Mesothelial cell of epicardium (in vitro differentiated cells): ENCODE measurements at regions not wholly inside any gene's neighbourhood (a gene's known extent, or its start where the extent isn't known, plus 50 kb on each side); places are given as distances from the start of the nearest gene placed in this dataset.

Experiments
- DNase-seq, 2 experiments: peaks; one replicate each; pipeline ENCODE4 v3.0.0; 2021; ENCODE audit warnings: low spot score in 2 of 2; ENCODE audit not compliant: unreplicated experiment in 2 of 2
- H3K27ac Mint-ChIP-seq: 2 replicates; pipeline ENCODE4 v1.8.0; 2021; ENCODE audit warnings: mixed read lengths
- H3K27me3 Mint-ChIP-seq: 2 replicates; pipeline ENCODE4 v1.8.0; 2021; ENCODE audit warnings: low read depth, mixed read lengths
- H3K36me3 Mint-ChIP-seq: 2 replicates; pipeline ENCODE4 v1.8.0; 2021; ENCODE audit warnings: mixed read lengths
- H3K4me1 Mint-ChIP-seq: 2 replicates; pipeline ENCODE4 v1.8.0; 2021; ENCODE audit warnings: mixed read lengths
- H3K4me3 Mint-ChIP-seq: 2 replicates; pipeline ENCODE4 v1.8.0; 2021; ENCODE audit warnings: mild to moderate bottlenecking, moderate library complexity, mixed read lengths
- H3K9me3 Mint-ChIP-seq: 2 replicates; pipeline ENCODE4 v1.8.0; 2021; ENCODE audit warnings: mixed read lengths
- TF ChIP-seq, protein P1 (sequence below): fragments of 200-600 bp; sonication (generic); IDR thresholded peaks from one replicate; pipeline ENCODE4 v1.5.0; 2021; ENCODE audit warnings: antibody characterized with exemption; ENCODE audit not compliant: unreplicated experiment

- Mint-ChIP-seq H3K4me3 (no peak overlapping the region), H3K27ac (no peak overlapping the region), H3K27me3 (peaks cover 73% of the 10 kb centered on the region), H3K4me1 (no peaks in the 10 kb centered on the region), H3K36me3 (no peaks in the 10 kb centered on the region), H3K9me3 (no peaks in the 10 kb centered on the region)
- no peak for DNase-seq
- TF ChIP-seq, protein P1, sequence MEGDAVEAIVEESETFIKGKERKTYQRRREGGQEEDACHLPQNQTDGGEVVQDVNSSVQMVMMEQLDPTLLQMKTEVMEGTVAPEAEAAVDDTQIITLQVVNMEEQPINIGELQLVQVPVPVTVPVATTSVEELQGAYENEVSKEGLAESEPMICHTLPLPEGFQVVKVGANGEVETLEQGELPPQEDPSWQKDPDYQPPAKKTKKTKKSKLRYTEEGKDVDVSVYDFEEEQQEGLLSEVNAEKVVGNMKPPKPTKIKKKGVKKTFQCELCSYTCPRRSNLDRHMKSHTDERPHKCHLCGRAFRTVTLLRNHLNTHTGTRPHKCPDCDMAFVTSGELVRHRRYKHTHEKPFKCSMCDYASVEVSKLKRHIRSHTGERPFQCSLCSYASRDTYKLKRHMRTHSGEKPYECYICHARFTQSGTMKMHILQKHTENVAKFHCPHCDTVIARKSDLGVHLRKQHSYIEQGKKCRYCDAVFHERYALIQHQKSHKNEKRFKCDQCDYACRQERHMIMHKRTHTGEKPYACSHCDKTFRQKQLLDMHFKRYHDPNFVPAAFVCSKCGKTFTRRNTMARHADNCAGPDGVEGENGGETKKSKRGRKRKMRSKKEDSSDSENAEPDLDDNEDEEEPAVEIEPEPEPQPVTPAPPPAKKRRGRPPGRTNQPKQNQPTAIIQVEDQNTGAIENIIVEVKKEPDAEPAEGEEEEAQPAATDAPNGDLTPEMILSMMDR, result no peak
Measured at GRCh38 chr1:181187337-181188126, 99.0 kb downstream of the IER5 start.

DNA sequence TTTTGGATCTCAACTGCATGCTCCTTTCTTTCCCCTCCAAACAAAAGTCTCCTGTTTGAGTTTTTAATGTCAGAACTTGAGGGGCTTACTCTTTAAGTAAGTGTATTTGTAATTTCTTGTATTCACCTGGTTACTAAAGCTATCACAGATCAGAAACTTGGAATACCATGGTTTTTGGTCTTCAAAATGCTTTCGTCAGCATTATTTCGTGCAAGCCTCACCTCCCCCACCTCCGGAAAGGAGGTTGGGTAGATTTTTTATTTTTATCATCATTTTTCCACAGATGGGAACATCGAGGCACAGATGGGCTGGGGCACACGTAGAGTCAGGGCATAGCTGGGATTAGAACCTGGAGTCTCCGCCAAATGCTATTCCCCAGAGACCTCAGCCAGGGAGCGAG is 100.7 kb downstream of the IER5 start:
- Mint-ChIP-seq H3K9me3 (peaks cover 3% of the 10 kb centered on the region), H3K36me3 (no peaks in the 10 kb centered on the region), H3K27ac (no peak overlapping the region), H3K4me1 (no peaks in the 10 kb centered on the region), H3K27me3 (peaks cover 73% of the 10 kb centered on the region), H3K4me3 (no peak overlapping the region)
- TF ChIP-seq, protein P1, result no peak
- DNase-seq, result no peak

DNA sequence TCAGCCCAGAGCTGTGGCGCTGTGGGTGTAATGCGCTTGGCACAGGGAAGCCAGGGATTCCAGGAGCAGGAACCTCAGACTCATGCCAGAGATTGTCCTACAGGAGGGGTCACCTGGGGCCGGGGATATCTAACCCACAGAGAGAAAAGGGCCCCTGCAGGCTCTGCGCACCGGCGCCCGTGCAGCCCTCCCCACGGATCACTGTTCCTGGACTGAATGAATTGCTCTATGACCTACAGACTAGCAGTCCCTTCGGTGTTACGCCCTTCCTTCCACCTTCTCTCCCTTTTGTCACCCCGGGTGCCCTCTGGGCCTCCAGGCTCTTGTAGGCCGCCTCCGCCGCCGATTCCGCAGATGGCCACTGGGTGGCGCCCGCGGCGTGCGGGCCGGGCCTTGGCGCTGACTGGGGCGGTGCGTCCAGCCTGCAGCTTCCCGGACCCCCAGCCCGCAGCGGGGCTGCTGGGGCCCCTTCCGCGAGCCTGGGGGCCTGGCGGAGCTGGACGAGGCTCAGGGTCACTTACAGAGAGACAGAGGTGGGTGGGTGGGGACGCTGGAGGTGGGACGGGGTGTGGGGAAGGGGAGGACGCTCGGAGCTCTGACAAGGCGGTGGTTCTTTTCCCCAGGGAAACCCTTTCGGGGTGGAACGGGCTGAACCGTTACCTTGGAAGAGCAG is 101.3 kb downstream of the IER5 start:
- Mint-ChIP-seq H3K27me3 (peaks cover 69% of the 10 kb centered on the region), H3K9me3 (peaks cover 3% of the 10 kb centered on the region), H3K4me3 (peak overlapping the region; percentile 45), H3K4me1 (no peaks in the 10 kb centered on the region), H3K27ac (no peak overlapping the region), H3K36me3 (no peaks in the 10 kb centered on the region)
- peak; percentile 50 to 91 for DNase-seq
- TF ChIP-seq, protein P1, result peak; percentile 98

DNA sequence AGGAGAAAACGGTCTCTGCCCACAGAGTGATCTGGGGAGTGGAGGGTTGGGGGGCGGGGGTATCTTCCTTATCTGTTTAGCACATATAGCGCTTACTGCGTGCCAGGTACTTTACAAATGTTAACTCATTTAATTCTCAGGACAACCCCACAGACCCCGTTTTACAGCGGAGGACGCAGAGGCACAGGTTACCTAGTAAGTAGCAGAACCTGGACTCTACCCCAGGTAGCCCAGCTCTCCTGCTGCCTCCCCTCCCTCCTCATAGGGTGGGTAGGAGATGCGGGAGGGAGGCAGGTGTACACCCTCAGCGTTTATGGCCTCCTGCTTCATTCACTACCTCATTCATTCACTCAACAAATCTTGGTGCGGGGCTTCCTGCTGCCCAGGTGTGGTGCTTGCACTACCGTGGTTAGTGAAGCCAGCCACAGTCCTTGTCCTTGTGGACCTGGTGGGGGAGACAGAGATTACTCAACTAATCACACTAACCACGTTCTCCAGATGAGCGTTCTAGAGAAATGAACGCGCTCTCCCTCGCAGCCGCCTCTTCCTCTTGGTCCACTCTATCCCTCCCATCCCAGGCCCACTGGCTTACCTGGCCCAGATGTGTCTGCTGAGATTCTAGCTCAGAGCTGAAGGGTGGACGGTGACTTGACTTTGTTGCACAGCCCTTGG is 102.0 kb downstream of the IER5 start:
- DNase-seq, result no peak
- H3K27me3 Mint-ChIP-seq, result peaks cover 66% of the 10 kb centered on the region
- H3K27ac Mint-ChIP-seq, result no peak overlapping the region
- H3K36me3 Mint-ChIP-seq, result no peaks in the 10 kb centered on the region
- TF ChIP-seq, protein P1, result no peak
- H3K9me3 Mint-ChIP-seq, result peaks cover 3% of the 10 kb centered on the region
- H3K4me3 Mint-ChIP-seq, result peak overlapping the region; percentile 45
- H3K4me1 Mint-ChIP-seq, result no peaks in the 10 kb centered on the region

GRCh38 chr1:181191494-181192040 is 103.1 kb downstream of the IER5 start:
- TF ChIP-seq, protein P1, result no peak
- Mint-ChIP-seq H3K4me1 (no peaks in the 10 kb centered on the region), H3K27me3 (peaks cover 59% of the 10 kb centered on the region), H3K27ac (no peak overlapping the region), H3K36me3 (no peaks in the 10 kb centered on the region), H3K4me3 (no peak overlapping the region), H3K9me3 (peaks cover 3% of the 10 kb centered on the region)
- DNase-seq, result no peak
